Ovary (tissue), 7 donors: ENCODE measurements at regions not wholly inside any gene's neighbourhood (a gene's known extent, or its start where the extent isn't known, plus 50 kb on each side); places are given as distances from the start of the nearest gene placed in this dataset.

Source experiments
- DNase-seq, 5 donors: peaks; one replicate each; pipeline ENCODE4 v3.0.0-alpha.2; 2019 to 2020
- H3K27ac ChIP-seq, 2 donors: fragments of 200-600 bp; one replicate each; pipeline versions ENCODE4 v1.5.1 to v1.8.0; 2019 to 2022
- H3K27me3 ChIP-seq: fragments of 200-600 bp; one replicate; pipeline ENCODE4 v1.8.0; 2022
- H3K36me3 ChIP-seq: fragments of 200-600 bp; sonication (generic); one replicate; pipeline ENCODE4 v1.5.1; 2019
- H3K4me1 ChIP-seq: one replicate; pipeline ENCODE4 v1.8.1; 2013; ENCODE audit warnings: mild to moderate bottlenecking, moderate library complexity; ENCODE audit not compliant: insufficient read depth
- H3K4me3 ChIP-seq: fragments of 200-600 bp; sonication (generic); one replicate; pipeline ENCODE4 v1.5.1; 2017
- H3K9me3 ChIP-seq, 2 donors: fragments of 200-600 bp in 1 of 2; sonication (generic) in 1 of 2; one replicate each; pipeline versions ENCODE4 v1.5.1 to v1.8.1; 2013 to 2019; ENCODE audit warnings: mild to moderate bottlenecking in 1 of 2, moderate library complexity in 1 of 2
- CTCF ChIP-seq, 3 donors: fragments of 450-650 bp in 2 of 3; fragments of 200-600 bp in 1 of 3; IDR thresholded peaks; one replicate each; pipeline versions ENCODE4 v1.5.1 to v1.8.0; 2016 to 2022; ENCODE audit warnings: antibody characterized with exemption in 3 of 3, mild to moderate bottlenecking in 1 of 3
- EP300 ChIP-seq: sonication (generic); formaldehyde crosslinking; IDR thresholded peaks from one replicate; pipeline ENCODE4 v1.6.1; 2017; ENCODE audit warnings: antibody characterized with exemption
- POLR2A ChIP-seq: fragments of 450-650 bp; IDR thresholded peaks from one replicate; pipeline ENCODE4 v1.6.1; 2017; ENCODE audit warnings: antibody characterized with exemption, mild to moderate bottlenecking, moderate library complexity
- WGBS, 3 donors: extraction: QIAGEN DNeasy Blood & Tissue Kit in 1 of 3; methylation state at CpG; one replicate each; pipeline versions ENCODE4 v1.1.5 to v1.1.7; 2013 to 2017; 5-methylcytosine and 5-hydroxymethylcytosine counted together
- intact Hi-C, 4 donors: fragments of 100-400 bp; cut with DNase I; formaldehyde crosslinking; loops; one replicate each; pipeline versions ENCODE4 v1.11.0 to v1.15.1; 2022 to 2023
- donor health status: DM: no; HTN: no; CAD: no; lungs with moderate emphysema.
- donor health status: DM: no; HTN: no; CAD: no.
- donor health status: Bipolar disorder and iron deficiency.
- donor health status: DM: no; HTN: no; CAD: no.
- donor health status: DM: yes; HTN: yes; CAD: no.

- intact Hi-C loops = no loop called here
- H3K4me1 ChIP-seq = no peaks in the 10 kb centered on the region
- 95 to 98% (median 96%) methylated on average over 7 of the region's 7 CpGs for WGBS, 3 donors
- TF ChIP-seq EP300 = no peak
- TF ChIP-seq CTCF (IDR thresholded peaks at IDR 0.05) = no peak
- TF ChIP-seq POLR2A = no peak
- no peak for DNase-seq
- no peaks in the 10 kb centered on the region for H3K9me3 ChIP-seq
- no peak overlapping the region for H3K27ac ChIP-seq
- no peak overlapping the region for H3K4me3 ChIP-seq
- H3K36me3 ChIP-seq = no peaks in the 10 kb centered on the region
- H3K27me3 ChIP-seq = no peaks in the 10 kb centered on the region
Measured at GRCh38 chr11:15910761-15911160, 445.6 kb downstream of the SOX6 start.

GRCh38 chr11:15911377-15912044 is 444.8 kb downstream of the SOX6 start:
- intact Hi-C loops = no loop called here
- TF ChIP-seq CTCF (IDR thresholded peaks at IDR 0.05) (no peak), POLR2A (no peak), EP300 (no peak)
- H3K36me3 ChIP-seq = no peaks in the 10 kb centered on the region
- no peaks in the 10 kb centered on the region for H3K27me3 ChIP-seq
- no peaks in the 10 kb centered on the region for H3K4me1 ChIP-seq
- H3K27ac ChIP-seq = no peak overlapping the region
- 71 to 74% (median 71%) methylated on average over 6 of the region's 6 CpGs for whole genome bisulfite sequencing, 3 donors
- H3K4me3 ChIP-seq = no peak overlapping the region
- no peaks in the 10 kb centered on the region for H3K9me3 ChIP-seq
- DNase-seq = peak in 4 of 5 donors; percentile 25 to 57 (median 40)

- Histone ChIP-seq H3K4me1 (no peaks in the 10 kb centered on the region), H3K9me3 (no peaks in the 10 kb centered on the region), H3K27me3 (no peaks in the 10 kb centered on the region), H3K36me3 (no peaks in the 10 kb centered on the region), H3K4me3 (no peak overlapping the region), H3K27ac (no peak overlapping the region)
- TF ChIP-seq CTCF (IDR thresholded peaks at IDR 0.05) (no peak), POLR2A (no peak), EP300 (no peak)
- no peak for DNase-seq
- intact Hi-C loops = no loop called here
- 94 to 99% (median 96%) methylated on average over 2 of the region's 2 CpGs for WGBS, 3 donors
Measured at GRCh38 chr11:15912291-15912690, 444.1 kb downstream of the SOX6 start.

- Histone ChIP-seq H3K27me3 (no peaks in the 10 kb centered on the region), H3K4me3 (no peak overlapping the region), H3K9me3 (no peaks in the 10 kb centered on the region), H3K4me1 (no peaks in the 10 kb centered on the region), H3K36me3 (no peaks in the 10 kb centered on the region), H3K27ac (peak overlapping the region in 1 of 2 donors; percentile 38)
- WGBS, 3 donors = 63 to 71% (median 66%) methylated on average over 7 of the region's 7 CpGs
- TF ChIP-seq POLR2A (no peak), EP300 (no peak), CTCF (IDR thresholded peaks at IDR 0.05) (no peak)
- intact Hi-C loops = no loop called here
- DNase-seq = peak in 2 of 5 donors; percentile 27 to 45
Measured at GRCh38 chr11:15912825-15913224, 443.5 kb downstream of the SOX6 start.
